Activated CD8-positive, alpha-beta T cell treated with anti-CD3 and anti-CD28 coated beads for 36 hours (primary cell): ENCODE measurements at regions not wholly inside any gene's neighbourhood (a gene's known extent, or its start where the extent isn't known, plus 50 kb on each side); places are given as distances from the start of the nearest gene placed in this dataset.

Experiments used
- ATAC-seq: fragments of 200-7000 bp; cut with Tn5 transposase; one replicate; pipeline ENCODE4 v1.10.0; 2021; ENCODE audit warnings: mild to moderate bottlenecking, moderate library complexity
- CTCF ChIA-PET: fragments of 350-600 bp; sonication (Branson Sonifier 250); formaldehyde crosslinking; loops from one replicate; lab custom pipeline; 2021; ENCODE audit warnings: antibody characterized with exemption; lab: Charles Lee
- POLR2A ChIA-PET: fragments of 350-600 bp; sonication (Branson Sonifier 250); formaldehyde crosslinking; loops from one replicate; lab custom pipeline; 2021; ENCODE audit warnings: antibody characterized with exemption; lab: Charles Lee
- DNase-seq: peaks from one replicate; pipeline ENCODE4 v3.0.0-alpha.2; 2020
- H3K27ac Mint-ChIP-seq: one replicate; pipeline ENCODE4 v1.8.0; 2021; ENCODE audit warnings: mild to moderate bottlenecking, mixed read lengths
- H3K27me3 Mint-ChIP-seq: one replicate; pipeline ENCODE4 v1.8.0; 2021; ENCODE audit warnings: mixed read lengths
- H3K36me3 Mint-ChIP-seq: one replicate; pipeline ENCODE4 v1.8.0; 2021; ENCODE audit warnings: low read depth, mixed read lengths
- H3K4me1 Mint-ChIP-seq: one replicate; pipeline ENCODE4 v1.8.0; 2021; ENCODE audit warnings: low read depth, mixed read lengths
- H3K4me3 Mint-ChIP-seq: one replicate; pipeline ENCODE4 v1.8.0; 2021; ENCODE audit warnings: mild to moderate bottlenecking, moderate library complexity, mixed read lengths
- H3K9me3 Mint-ChIP-seq: one replicate; pipeline ENCODE4 v1.8.0; 2021; ENCODE audit warnings: mixed read lengths
- CTCF ChIP-seq: fragments of 200-600 bp; IDR thresholded peaks from one replicate; pipeline ENCODE4 v1.8.0; 2022; ENCODE audit warnings: antibody characterized with exemption, mild to moderate bottlenecking
- intact Hi-C: fragments of 100-400 bp; cut with micrococcal nuclease; formaldehyde crosslinking; loops from one replicate; pipeline ENCODE4 v1.10.0; 2022

- ChIA-PET CTCF (interaction anchor here (1.2 kb wide), 1 partner anchor 29 kb away, joined by 4 read pairs; no protein-coding TSS in a partner anchor), POLR2A (no interaction called here)
- peaks cover 17% of the 10 kb centered on the region for H3K9me3 Mint-ChIP-seq
- DNase-seq = no peak
- H3K4me1 Mint-ChIP-seq = peaks cover 37% of the 10 kb centered on the region
- no peak for TF ChIP-seq CTCF
- H3K27ac Mint-ChIP-seq = no peak overlapping the region
- H3K27me3 Mint-ChIP-seq = no peaks in the 10 kb centered on the region
- intact Hi-C loops = no loop called here
- H3K4me3 Mint-ChIP-seq = no peak overlapping the region
- ATAC-seq = no peak
- peaks cover 12% of the 10 kb centered on the region for H3K36me3 Mint-ChIP-seq
Measured at GRCh38 chr13:40098246-40098645, 442.8 kb downstream of the COG6 start.

GRCh38 chr13:40101708-40102359 is 446.4 kb downstream of the COG6 start:
- intact Hi-C loops = loop anchor here (5.0 kb wide), 1 partner anchor 45 kb away; no protein-coding TSS in a partner anchor
- peak; percentile 61 for ATAC-seq

GRCh38 chr13:40102360-40102727 is 446.9 kb downstream of the COG6 start:
- peak overlapping the region; percentile 89 for H3K27ac Mint-ChIP-seq
- peaks cover 12% of the 10 kb centered on the region for H3K36me3 Mint-ChIP-seq
- DNase-seq = no peak
- H3K4me3 Mint-ChIP-seq = peak overlapping the region; percentile 29
- ChIA-PET CTCF (interaction anchor here (1.0 to 1.9 kb wide), 5 partner anchors 10 to 415 kb away, joined by 3 to 5 read pairs (median 4); no protein-coding TSS in a partner anchor), POLR2A (interaction anchor here (0.8 to 1.9 kb wide), 3 partner anchors 76 to 104 kb away, joined by 3 to 9 read pairs (median 3); no protein-coding TSS in a partner anchor)
- no peaks in the 10 kb centered on the region for H3K27me3 Mint-ChIP-seq
- intact Hi-C loops = loop anchor here (5.0 kb wide), 1 partner anchor 45 kb away; no protein-coding TSS in a partner anchor
- H3K9me3 Mint-ChIP-seq = peaks cover 17% of the 10 kb centered on the region
- ATAC-seq = peak; percentile 20
- TF ChIP-seq CTCF = no peak
- peaks cover 34% of the 10 kb centered on the region for H3K4me1 Mint-ChIP-seq

More at GRCh38 chr13:40101708-40102359, 446.4 kb downstream of the COG6 start:
- H3K36me3 Mint-ChIP-seq = peaks cover 12% of the 10 kb centered on the region
- CTCF ChIA-PET = interaction anchor here (1.0 to 1.9 kb wide), 4 partner anchors 11 to 415 kb away, joined by 3 to 5 read pairs (median 4); no protein-coding TSS in a partner anchor
- peak; percentile 42 for DNase-seq
- H3K27me3 Mint-ChIP-seq = no peaks in the 10 kb centered on the region
- peaks cover 37% of the 10 kb centered on the region for H3K4me1 Mint-ChIP-seq
- H3K9me3 Mint-ChIP-seq = peaks cover 17% of the 10 kb centered on the region
- TF ChIP-seq CTCF = no peak
- POLR2A ChIA-PET = interaction anchor here (0.6 to 1.9 kb wide), 5 partner anchors 28 to 573 kb away, joined by 3 to 9 read pairs (median 3); no protein-coding TSS in a partner anchor
- H3K27ac Mint-ChIP-seq = peak overlapping the region; percentile 89
- H3K4me3 Mint-ChIP-seq = no peak overlapping the region

- intact Hi-C loops = loop anchor here (5.0 kb wide), 1 partner anchor 44 kb away; no protein-coding TSS in a partner anchor
- DNase-seq = peak; percentile 96
- ChIA-PET CTCF (interaction anchor here (1.0 to 1.9 kb wide), 5 partner anchors 9 to 416 kb away, joined by 3 to 5 read pairs (median 4); no protein-coding TSS in a partner anchor), POLR2A (interaction anchor here (0.8 to 1.9 kb wide), 3 partner anchors 76 to 104 kb away, joined by 3 to 9 read pairs (median 3); no protein-coding TSS in a partner anchor)
- ATAC-seq = peak; percentile 91
- H3K27ac Mint-ChIP-seq = peak overlapping the region; percentile 89
- TF ChIP-seq CTCF = no peak
- H3K9me3 Mint-ChIP-seq = peaks cover 17% of the 10 kb centered on the region
- H3K4me1 Mint-ChIP-seq = peaks cover 34% of the 10 kb centered on the region
- no peaks in the 10 kb centered on the region for H3K27me3 Mint-ChIP-seq
- peak overlapping the region; percentile 29 for H3K4me3 Mint-ChIP-seq
- H3K36me3 Mint-ChIP-seq = peaks cover 12% of the 10 kb centered on the region
Measured at GRCh38 chr13:40102854-40103253, 447.4 kb downstream of the COG6 start.

- intact Hi-C loops = loop anchor here (5.0 kb wide), 1 partner anchor 43 kb away; no protein-coding TSS in a partner anchor
- ChIA-PET POLR2A (no interaction called here), CTCF (interaction anchor here (0.8 to 1.9 kb wide), 2 partner anchors 13 to 34 kb away, joined by 3 to 4 read pairs; no protein-coding TSS in a partner anchor)
- H3K4me1 Mint-ChIP-seq = peaks cover 35% of the 10 kb centered on the region
- peaks cover 10% of the 10 kb centered on the region for H3K36me3 Mint-ChIP-seq
- peak overlapping the region; percentile 89 for H3K27ac Mint-ChIP-seq
- H3K4me3 Mint-ChIP-seq = no peak overlapping the region
- no peaks in the 10 kb centered on the region for H3K27me3 Mint-ChIP-seq
- no peak for DNase-seq
- no peak for ATAC-seq
- TF ChIP-seq CTCF = no peak
- H3K9me3 Mint-ChIP-seq = peaks cover 12% of the 10 kb centered on the region
Measured at GRCh38 chr13:40103864-40104263, 448.4 kb downstream of the COG6 start.
